ENCODE measurements at regions not wholly inside any gene's neighbourhood (a gene's known extent, or its start where the extent isn't known, plus 50 kb on each side); places are given as distances from the start of the nearest gene placed in this dataset.

- WGBS (ENCODE audit: insufficient coverage, insufficient replicate concordance, low lambda C conversion rate, missing lambda C conversion rate), result 57% methylated on average over 6 of the region's 6 CpGs
- BruUV-seq (replicated peaks), result no TSS peak
- Histone ChIP-seq H3K27ac (ENCODE audit: control insufficient read depth, insufficient read depth) (no peak overlapping the region), H4K20me1 (ENCODE audit: control insufficient read depth, insufficient read depth) (no peaks in the 10 kb centered on the region), H3K4me2 (ENCODE audit: control insufficient read depth, insufficient read depth) (no peak overlapping the region), H3K4me1 (ENCODE audit: control insufficient read depth, insufficient read depth, low read length) (no peaks in the 10 kb centered on the region), H3K4me3 (no peak overlapping the region), H2AFZ (ENCODE audit: control insufficient read depth, low read depth, low read length) (no peak overlapping the region), H3K9me3 (replicated peaks; ENCODE audit: control insufficient read depth, insufficient read depth, low read length) (no peaks in the 10 kb centered on the region), H3K9ac (ENCODE audit: control insufficient read depth, insufficient read depth, low read length) (no peak overlapping the region), H3K27me3 (replicated peaks in 1 of 2; ENCODE audit: control insufficient read depth in 2 of 2, insufficient read depth in 2 of 2, low read length in 1 of 2) (peaks cover 0 to 2% of the 10 kb centered on the region in 2 experiments; a peak in 1 of 4 replicates), H3K36me3 (ENCODE audit: control insufficient read depth in 2 of 2, insufficient read depth in 2 of 2, low read length in 1 of 2) (no peaks in the 10 kb centered on the region), H3K79me2 (ENCODE audit: control insufficient read depth, insufficient read depth, low read length) (no peaks in the 10 kb centered on the region)
- POLR2A ChIA-PET, result interaction anchor here (0.6 kb wide), 1 partner anchor 1172 kb away, joined by 4 read pairs; no protein-coding TSS in a partner anchor
- intact Hi-C loops (cut with micrococcal nuclease; ENCODE audit: unreplicated experiment) (no loop called here), in situ Hi-C loops (cut with MboI) (no loop called here)
- FAIRE-seq (no peak), ATAC-seq (no peak), DNase-seq (ENCODE audit: low read depth, low spot score) (no peak)
- CTCF ChIA-PET, result interaction anchor here (0.9 to 1.4 kb wide), 3 partner anchors 12 to 640 kb away, joined by 3 read pairs; no protein-coding TSS in a partner anchor
- RAD21 ChIA-PET (ENCODE audit: unreplicated experiment), result no interaction called here
- TF ChIP-seq CBFB (IDR thresholded peaks at IDR 0.05; ENCODE audit: low read depth), result no peak
- no peak for TF ChIP-seq ASH2L (IDR thresholded peaks at IDR 0.05; ENCODE audit: borderline replicate concordance, low read depth)
- no peak for TF ChIP-seq SMARCA5 (IDR thresholded peaks at IDR 0.05)
- TF ChIP-seq ZNF274 (IDR thresholded peaks at IDR 0.05; ENCODE audit: insufficient read depth, insufficient read length), result no peak
- TF ChIP-seq NBN (IDR thresholded peaks at IDR 0.05), result no peak
- no peak for TF ChIP-seq TCF12 (IDR thresholded peaks at IDR 0.05; ENCODE audit: low read depth, low read length)
- TF ChIP-seq, protein P1, sequence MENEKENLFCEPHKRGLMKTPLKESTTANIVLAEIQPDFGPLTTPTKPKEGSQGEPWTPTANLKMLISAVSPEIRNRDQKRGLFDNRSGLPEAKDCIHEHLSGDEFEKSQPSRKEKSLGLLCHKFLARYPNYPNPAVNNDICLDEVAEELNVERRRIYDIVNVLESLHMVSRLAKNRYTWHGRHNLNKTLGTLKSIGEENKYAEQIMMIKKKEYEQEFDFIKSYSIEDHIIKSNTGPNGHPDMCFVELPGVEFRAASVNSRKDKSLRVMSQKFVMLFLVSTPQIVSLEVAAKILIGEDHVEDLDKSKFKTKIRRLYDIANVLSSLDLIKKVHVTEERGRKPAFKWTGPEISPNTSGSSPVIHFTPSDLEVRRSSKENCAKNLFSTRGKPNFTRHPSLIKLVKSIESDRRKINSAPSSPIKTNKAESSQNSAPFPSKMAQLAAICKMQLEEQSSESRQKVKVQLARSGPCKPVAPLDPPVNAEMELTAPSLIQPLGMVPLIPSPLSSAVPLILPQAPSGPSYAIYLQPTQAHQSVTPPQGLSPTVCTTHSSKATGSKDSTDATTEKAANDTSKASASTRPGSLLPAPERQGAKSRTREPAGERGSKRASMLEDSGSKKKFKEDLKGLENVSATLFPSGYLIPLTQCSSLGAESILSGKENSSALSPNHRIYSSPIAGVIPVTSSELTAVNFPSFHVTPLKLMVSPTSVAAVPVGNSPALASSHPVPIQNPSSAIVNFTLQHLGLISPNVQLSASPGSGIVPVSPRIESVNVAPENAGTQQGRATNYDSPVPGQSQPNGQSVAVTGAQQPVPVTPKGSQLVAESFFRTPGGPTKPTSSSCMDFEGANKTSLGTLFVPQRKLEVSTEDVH (IDR thresholded peaks at IDR 0.05; ENCODE audit: low read depth, partially characterized antibody), result no peak
- TF ChIP-seq MEF2A (IDR thresholded peaks at IDR 0.05; ENCODE audit: insufficient read depth, low read depth, low read length), result no peak
- TF ChIP-seq HDGF (IDR thresholded peaks at IDR 0.05), result no peak
- SMC1A ChIA-PET (ENCODE audit: uncharacterized antibody, unreplicated experiment), result no interaction called here
Measured at GRCh38 chr5:167578977-167579692, 712.3 kb upstream of the WWC1 start.

Data from GM12878 (cell line).